Suprapubic skin (tissue), 4 donors: ENCODE measurements at regions not wholly inside any gene's neighbourhood (a gene's known extent, or its start where the extent isn't known, plus 50 kb on each side); places are given as distances from the start of the nearest gene placed in this dataset.
A peak's percentile ranks its signal among the peaks of the same experiment; 100 is the strongest.

ENCODE experiments used
- DNase-seq, 2 donors: peaks; one replicate each; pipeline ENCODE4 v3.0.0-alpha.2; 2019; ENCODE audit warnings: low spot score in 2 of 2
- H3K27ac ChIP-seq: fragments of 200-600 bp; sonication (generic); one replicate; pipeline ENCODE4 v1.5.1; 2019
- H3K27me3 ChIP-seq: fragments of 200-600 bp; sonication (generic); one replicate; pipeline ENCODE4 v1.5.1; 2019
- H3K36me3 ChIP-seq: fragments of 200-600 bp; sonication (generic); one replicate; pipeline ENCODE4 v1.5.1; 2019
- H3K4me1 ChIP-seq: fragments of 200-600 bp; sonication (generic); one replicate; pipeline ENCODE4 v1.5.1; 2019
- H3K4me3 ChIP-seq: fragments of 200-600 bp; sonication (generic); one replicate; pipeline ENCODE4 v1.5.1; 2019; ENCODE audit warnings: mild to moderate bottlenecking
- H3K9me3 ChIP-seq: fragments of 200-600 bp; sonication (generic); one replicate; pipeline ENCODE4 v1.5.1; 2019
- CTCF ChIP-seq, 2 donors: fragments of 200-600 bp in 1 of 2; fragments of 450-650 bp in 1 of 2; sonication (generic) in 1 of 2; IDR thresholded peaks; one replicate each; pipeline ENCODE4 v1.5.1; 2016 to 2019; ENCODE audit warnings: antibody characterized with exemption in 2 of 2, mild to moderate bottlenecking in 1 of 2, moderate library complexity in 1 of 2
- EP300 ChIP-seq: sonication (generic); formaldehyde crosslinking; IDR thresholded peaks from one replicate; pipeline ENCODE4 v1.6.1; 2017; ENCODE audit warnings: antibody characterized with exemption
- POLR2A ChIP-seq, 2 donors: fragments of 450-650 bp; IDR thresholded peaks; one replicate each; pipeline ENCODE4 v1.6.1; 2017; ENCODE audit warnings: antibody characterized with exemption in 2 of 2, mild to moderate bottlenecking in 2 of 2, moderate library complexity in 2 of 2
- POLR2AphosphoS5 ChIP-seq, 3 donors: sonication (generic); formaldehyde crosslinking; IDR thresholded peaks; one replicate each; pipeline ENCODE4 v1.6.1; 2017; ENCODE audit warnings: antibody characterized with exemption in 3 of 3
- whole genome bisulfite sequencing: methylation state at CpG from one replicate; pipeline ENCODE4 v1.1.5; 2018; 5-methylcytosine and 5-hydroxymethylcytosine counted together

- DNase-seq, result no peak
- no peak for TF ChIP-seq CTCF (IDR thresholded peaks at IDR 0.05)
- no peak for TF ChIP-seq POLR2A (IDR thresholded peaks at IDR 0.05)
- no peak for TF ChIP-seq POLR2AphosphoS5 (IDR thresholded peaks at IDR 0.05)
- TF ChIP-seq EP300, result no peak
- Histone ChIP-seq H3K27ac (no peak overlapping the region), H3K4me1 (peaks cover 11% of the 10 kb centered on the region), H3K9me3 (no peaks in the 10 kb centered on the region), H3K27me3 (no peaks in the 10 kb centered on the region), H3K36me3 (no peaks in the 10 kb centered on the region), H3K4me3 (no peak overlapping the region)
- WGBS, result 35% methylated on average over 20 of the region's 20 CpGs
These were observed 61.7 kb upstream of the RAB11FIP2 start for GRCh38 chr10:118108194-118109026.

- Histone ChIP-seq H3K9me3 (no peaks in the 10 kb centered on the region), H3K27ac (no peak overlapping the region), H3K36me3 (no peaks in the 10 kb centered on the region), H3K4me1 (peaks cover 10% of the 10 kb centered on the region), H3K27me3 (no peaks in the 10 kb centered on the region), H3K4me3 (no peak overlapping the region)
- TF ChIP-seq POLR2A (IDR thresholded peaks at IDR 0.05) (no peak), CTCF (IDR thresholded peaks at IDR 0.05) (no peak), POLR2AphosphoS5 (IDR thresholded peaks at IDR 0.05) (no peak), EP300 (no peak)
- WGBS, result 86% methylated on average over 2 of the region's 2 CpGs
- DNase-seq, result no peak
These were observed 60.8 kb upstream of the RAB11FIP2 start for GRCh38 chr10:118107541-118107940.

- Histone ChIP-seq H3K4me1 (peaks cover 5% of the 10 kb centered on the region), H3K4me3 (no peak overlapping the region), H3K36me3 (no peaks in the 10 kb centered on the region), H3K27ac (no peak overlapping the region), H3K9me3 (no peaks in the 10 kb centered on the region), H3K27me3 (no peaks in the 10 kb centered on the region)
- no peak for TF ChIP-seq POLR2AphosphoS5 (IDR thresholded peaks at IDR 0.05)
- TF ChIP-seq EP300, result no peak
- no peak for TF ChIP-seq POLR2A (IDR thresholded peaks at IDR 0.05)
- TF ChIP-seq CTCF (IDR thresholded peaks at IDR 0.05), result no peak
- 88% methylated on average over 1 of the region's 1 CpG for WGBS
- DNase-seq, result no peak
These were observed 60.3 kb upstream of the RAB11FIP2 start for GRCh38 chr10:118107040-118107439.

GRCh38 chr10:118106426-118106825 lies 59.7 kb upstream of the RAB11FIP2 start:
- H3K27me3 ChIP-seq, result no peaks in the 10 kb centered on the region
- no peak for TF ChIP-seq POLR2AphosphoS5 (IDR thresholded peaks at IDR 0.05)
- TF ChIP-seq POLR2A (IDR thresholded peaks at IDR 0.05), result no peak
- peak in 1 of 2 donors; percentile 23 for TF ChIP-seq CTCF (IDR thresholded peaks at IDR 0.05)
- no peak for TF ChIP-seq EP300
- no peak for DNase-seq
- whole genome bisulfite sequencing, result 71% methylated on average over 3 of the region's 3 CpGs
- no peaks in the 10 kb centered on the region for H3K36me3 ChIP-seq
- no peak overlapping the region for H3K4me3 ChIP-seq
- no peak overlapping the region for H3K27ac ChIP-seq
- peaks cover 5% of the 10 kb centered on the region for H3K4me1 ChIP-seq
- no peaks in the 10 kb centered on the region for H3K9me3 ChIP-seq

- no peaks in the 10 kb centered on the region for H3K9me3 ChIP-seq
- H3K27ac ChIP-seq, result no peak overlapping the region
- no peak overlapping the region for H3K4me3 ChIP-seq
- no peak for DNase-seq
- TF ChIP-seq EP300 (no peak), POLR2AphosphoS5 (IDR thresholded peaks at IDR 0.05) (no peak), CTCF (IDR thresholded peaks at IDR 0.05) (no peak), POLR2A (IDR thresholded peaks at IDR 0.05) (no peak)
- 59% methylated on average over 1 of the region's 1 CpG for WGBS
- H3K27me3 ChIP-seq, result no peaks in the 10 kb centered on the region
- H3K36me3 ChIP-seq, result no peaks in the 10 kb centered on the region
- H3K4me1 ChIP-seq, result no peaks in the 10 kb centered on the region
These were observed 55.4 kb upstream of the RAB11FIP2 start for GRCh38 chr10:118102121-118102520.
